ENCODE measurements at regions not wholly inside any gene's neighbourhood (a gene's known extent, or its start where the extent isn't known, plus 50 kb on each side); places are given as distances from the start of the nearest gene placed in this dataset.

- WGBS, 10 experiments, result 72 to 100% (median 90%) methylated on average over 1 to 7 of the region's 7 CpGs; no CpG with 5 or more reads in 1 of the 10 experiments
- peak; percentile 38 to 86 (median 63) for ATAC-seq (replicated peaks in 6 of 8)
- Histone ChIP-seq H3K4me3 (no peak overlapping the region), H3K27ac (no peak overlapping the region), H3K4me1 (replicated peaks in 1 of 2) (peaks cover 5 to 27% of the 10 kb centered on the region in 2 donors)
- in situ Hi-C loops (cut with MboI; ENCODE audit: low pct_unique_long_range_greater_than_20kb in 2 of 9, low sequenced_read_pairs in 9 of 9, unreplicated experiment in 9 of 9), result loop anchor here in 1 of 9 experiments (10.0 to 25.0 kb wide), 3 partner anchors 88 to 198 kb away; no protein-coding TSS in a partner anchor
Measured at GRCh38 chr12:94753036-94753679, 102.8 kb upstream of the TMCC3 start.

- ATAC-seq (replicated peaks in 6 of 8), result no peak
- 40 to 100% (median 72%) methylated on average over 1 to 6 of the region's 6 CpGs for WGBS, 10 experiments
- in situ Hi-C loops (cut with MboI; ENCODE audit: low pct_unique_long_range_greater_than_20kb in 2 of 9, low sequenced_read_pairs in 9 of 9, unreplicated experiment in 9 of 9), result loop anchor here in 1 of 9 experiments (10.0 to 25.0 kb wide), 3 partner anchors 86 to 196 kb away; no protein-coding TSS in a partner anchor
Measured at GRCh38 chr12:94750864-94751263, 100.5 kb upstream of the TMCC3 start.

GRCh38 chr12:94749890-94750289 is 99.5 kb upstream of the TMCC3 start:
- in situ Hi-C loops (cut with MboI; ENCODE audit: low pct_unique_long_range_greater_than_20kb in 2 of 9, low sequenced_read_pairs in 9 of 9, unreplicated experiment in 9 of 9), result loop anchor here in 2 of 9 experiments (10.0 to 25.0 kb wide), 4 partner anchors 85 to 195 kb away; no protein-coding TSS in a partner anchor
- Histone ChIP-seq H3K4me3 (no peak overlapping the region), H3K27ac (no peak overlapping the region), H3K4me1 (replicated peaks in 1 of 2) (peaks cover 5 to 17% of the 10 kb centered on the region in 2 donors)
- no peak for ATAC-seq (replicated peaks in 6 of 8)
- 63 to 100% (median 90%) methylated on average over 2 to 6 of the region's 6 CpGs; no CpG with 5 or more reads in 3 of the 10 experiments for WGBS, 10 experiments

More at GRCh38 chr12:94750864-94751263, 100.5 kb upstream of the TMCC3 start:
- H3K4me1 ChIP-seq (replicated peaks in 1 of 2), result peaks cover 5 to 17% of the 10 kb centered on the region in 2 donors
- H3K4me3 ChIP-seq, result no peak overlapping the region
- H3K27ac ChIP-seq, result no peak overlapping the region

GRCh38 chr12:94749455-94749854 is 99.1 kb upstream of the TMCC3 start:
- in situ Hi-C loops (cut with MboI; ENCODE audit: low pct_unique_long_range_greater_than_20kb in 2 of 9, low sequenced_read_pairs in 9 of 9, unreplicated experiment in 9 of 9), result loop anchor here in 1 of 9 experiments (25.0 kb wide), 1 partner anchor 187 kb away; no protein-coding TSS in a partner anchor
- H3K27ac ChIP-seq, result no peak overlapping the region
- H3K4me3 ChIP-seq, result no peak overlapping the region
- ATAC-seq (replicated peaks in 6 of 8), result no peak
- WGBS, 10 experiments, result 78 to 100% (median 90%) methylated on average over 2 to 7 of the region's 7 CpGs
- H3K4me1 ChIP-seq (replicated peaks in 1 of 2), result peaks cover 5 to 17% of the 10 kb centered on the region in 2 donors

- Histone ChIP-seq H3K4me3 (no peak overlapping the region), H3K4me1 (replicated peaks in 1 of 2) (peaks cover 5 to 18% of the 10 kb centered on the region in 2 donors), H3K27ac (no peak overlapping the region)
- in situ Hi-C loops (cut with MboI; ENCODE audit: low pct_unique_long_range_greater_than_20kb in 2 of 9, low sequenced_read_pairs in 9 of 9, unreplicated experiment in 9 of 9), result loop anchor here in 1 of 9 experiments (25.0 kb wide), 1 partner anchor 187 kb away; no protein-coding TSS in a partner anchor
- WGBS, 10 experiments, result 48 to 92% (median 80%) methylated on average over 2 to 8 of the region's 10 CpGs
- ATAC-seq (replicated peaks in 6 of 8), result no peak
Measured at GRCh38 chr12:94748726-94749421, 98.5 kb upstream of the TMCC3 start.

GRCh38 chr12:94745562-94745961 is 95.2 kb upstream of the TMCC3 start:
- 67 to 100% (median 96%) methylated on average over 1 to 3 of the region's 4 CpGs; no CpG with 5 or more reads in 4 of the 10 experiments for WGBS, 10 experiments
- Histone ChIP-seq H3K27ac (no peak overlapping the region), H3K4me1 (replicated peaks in 1 of 2) (peaks cover 7 to 20% of the 10 kb centered on the region in 2 donors), H3K4me3 (no peak overlapping the region)
- no peak for ATAC-seq (replicated peaks in 6 of 8)
- in situ Hi-C loops (cut with MboI; ENCODE audit: low pct_unique_long_range_greater_than_20kb in 2 of 9, low sequenced_read_pairs in 9 of 9, unreplicated experiment in 9 of 9), result loop anchor here in 1 of 9 experiments (25.0 kb wide), 1 partner anchor 183 kb away; no protein-coding TSS in a partner anchor

GRCh38 chr12:94743174-94743573 is 92.8 kb upstream of the TMCC3 start:
- in situ Hi-C loops (cut with MboI; ENCODE audit: low pct_unique_long_range_greater_than_20kb in 2 of 9, low sequenced_read_pairs in 9 of 9, unreplicated experiment in 9 of 9), result loop anchor here in 1 of 9 experiments (25.0 kb wide), 1 partner anchor 181 kb away; no protein-coding TSS in a partner anchor
- Histone ChIP-seq H3K4me3 (no peak overlapping the region), H3K4me1 (replicated peaks in 1 of 2) (peaks cover 7 to 20% of the 10 kb centered on the region in 2 donors), H3K27ac (no peak overlapping the region)
- WGBS, 10 experiments, result 80 to 100% (median 93%) methylated on average over 1 to 2 of the region's 3 CpGs; no CpG with 5 or more reads in 4 of the 10 experiments
- ATAC-seq (replicated peaks in 6 of 8), result no peak

- Histone ChIP-seq H3K4me1 (replicated peaks in 1 of 2) (peaks cover 7 to 24% of the 10 kb centered on the region in 2 donors), H3K4me3 (no peak overlapping the region), H3K27ac (no peak overlapping the region)
- 47 to 100% (median 60%) methylated on average over 1 to 5 of the region's 5 CpGs; no CpG with 5 or more reads in 2 of the 10 experiments for WGBS, 10 experiments
- in situ Hi-C loops (cut with MboI; ENCODE audit: low pct_unique_long_range_greater_than_20kb in 2 of 9, low sequenced_read_pairs in 9 of 9, unreplicated experiment in 9 of 9), result loop anchor here in 1 of 9 experiments (25.0 kb wide), 1 partner anchor 178 kb away; no protein-coding TSS in a partner anchor
- no peak for ATAC-seq (replicated peaks in 6 of 8)
Measured at GRCh38 chr12:94740601-94741362, 90.4 kb upstream of the TMCC3 start.

GRCh38 chr12:94736820-94737219 is 86.5 kb upstream of the TMCC3 start:
- no peak overlapping the region for H3K27ac ChIP-seq

GRCh38 chr12:94736004-94736403 is 85.6 kb upstream of the TMCC3 start:
- in situ Hi-C loops (cut with MboI; ENCODE audit: low pct_unique_long_range_greater_than_20kb in 2 of 9, low sequenced_read_pairs in 9 of 9, unreplicated experiment in 9 of 9), result loop anchor here in 1 of 9 experiments (25.0 kb wide), 1 partner anchor 174 kb away; no protein-coding TSS in a partner anchor
- Histone ChIP-seq H3K4me1 (replicated peaks in 1 of 2) (peaks cover 0 to 6% of the 10 kb centered on the region in 2 donors), H3K4me3 (no peak overlapping the region), H3K27ac (no peak overlapping the region)
- ATAC-seq (replicated peaks in 6 of 8), result peak in 2 of 8 experiments; percentile 68 to 69
- 17 to 92% (median 69%) methylated on average over 1 to 3 of the region's 3 CpGs; no CpG with 5 or more reads in 1 of the 10 experiments for WGBS, 10 experiments

More at GRCh38 chr12:94736820-94737219, 86.5 kb upstream of the TMCC3 start:
- Histone ChIP-seq H3K4me1 (replicated peaks in 1 of 2) (peaks cover 0 to 13% of the 10 kb centered on the region in 2 donors), H3K4me3 (no peak overlapping the region)
- in situ Hi-C loops (cut with MboI; ENCODE audit: low pct_unique_long_range_greater_than_20kb in 2 of 9, low sequenced_read_pairs in 9 of 9, unreplicated experiment in 9 of 9), result loop anchor here in 1 of 9 experiments (25.0 kb wide), 1 partner anchor 175 kb away; no protein-coding TSS in a partner anchor
- WGBS, 10 experiments, result 58 to 100% (median 85%) methylated on average over 2 to 5 of the region's 5 CpGs; no CpG with 5 or more reads in 3 of the 10 experiments
- peak in 2 of 8 experiments; percentile 13 to 91 for ATAC-seq (replicated peaks in 6 of 8)

GRCh38 chr12:94733727-94734126 is 83.4 kb upstream of the TMCC3 start:
- 64 to 94% (median 93%) methylated on average over 2 to 8 of the region's 9 CpGs; no CpG with 5 or more reads in 5 of the 10 experiments for WGBS, 10 experiments
- Histone ChIP-seq H3K4me3 (no peak overlapping the region), H3K4me1 (replicated peaks in 1 of 2) (peaks cover 0 to 11% of the 10 kb centered on the region in 2 donors), H3K27ac (no peak overlapping the region)
- in situ Hi-C loops (cut with MboI; ENCODE audit: low pct_unique_long_range_greater_than_20kb in 2 of 9, low sequenced_read_pairs in 9 of 9, unreplicated experiment in 9 of 9), result loop anchor here in 1 of 9 experiments (25.0 kb wide), 1 partner anchor 171 kb away; no protein-coding TSS in a partner anchor
- no peak for ATAC-seq (replicated peaks in 6 of 8)

Data from motor neuron (in vitro differentiated cells).